ENCODE measurements at regions not wholly inside any gene's neighbourhood (a gene's known extent, or its start where the extent isn't known, plus 50 kb on each side); places are given as distances from the start of the nearest gene placed in this dataset.

- Histone ChIP-seq H3K36me3 (ENCODE audit: control insufficient read depth in 1 of 2, insufficient read depth in 2 of 2, low read length in 2 of 2) (no peaks in the 10 kb centered on the region), H3K9ac (ENCODE audit: low read length) (no peak overlapping the region), H3K27ac (ENCODE audit: low read depth, low read length) (no peak overlapping the region), H3K27me3 (ENCODE audit: insufficient read depth, low read length) (no peaks in the 10 kb centered on the region), H3K4me1 (ENCODE audit: control insufficient read depth in 1 of 2, insufficient read depth in 2 of 2, low read length in 2 of 2) (no peaks in the 10 kb centered on the region), H4K20me1 (ENCODE audit: insufficient read depth) (no peaks in the 10 kb centered on the region), H3K79me2 (ENCODE audit: insufficient read depth, low read length) (no peaks in the 10 kb centered on the region), H3K4me3 (replicated peaks in 1 of 2; ENCODE audit: low read depth in 1 of 2, low read length in 2 of 2) (no peak overlapping the region), H3K4me2 (ENCODE audit: low read length) (no peak overlapping the region), H2AFZ (ENCODE audit: low read depth, low read length, poor library complexity, severe bottlenecking) (no peak overlapping the region), H3K9me2 (ENCODE audit: insufficient read depth) (no peaks in the 10 kb centered on the region), H3K9me3 (ENCODE audit: control insufficient read depth in 1 of 2, insufficient read depth in 1 of 2, low read depth in 1 of 2, low read length in 2 of 2) (no peaks in the 10 kb centered on the region)
- intact Hi-C loops (cut with micrococcal nuclease) = no loop called here
- CTCF ChIA-PET = no interaction called here
- TF ChIP-seq FOSL1 (IDR thresholded peaks at IDR 0.05; ENCODE audit: low read depth) (no peak), SIN3A (IDR thresholded peaks at IDR 0.05; ENCODE audit: low read depth) (no peak), EZH2 (IDR thresholded peaks at IDR 0.05) (no peak), CBX3 (IDR thresholded peaks at IDR 0.05; ENCODE audit: low read depth) (no peak), ATF3 (IDR thresholded peaks at IDR 0.05) (no peak), SRF (IDR thresholded peaks at IDR 0.05; ENCODE audit: low read depth) (no peak), EZH2phosphoT487 (IDR thresholded peaks at IDR 0.05; ENCODE audit: borderline replicate concordance) (no peak), SP1 (IDR thresholded peaks at IDR 0.05; ENCODE audit: low read depth) (no peak), CTCF (IDR thresholded peaks at IDR 0.05 in 2 of 3, conservative IDR thresholded peaks at IDR 0.05 in 1 of 3; ENCODE audit: borderline replicate concordance in 1 of 3, insufficient read depth in 1 of 3, low read depth in 2 of 3, low read length in 2 of 3) (no peak), JUND (IDR thresholded peaks at IDR 0.05) (no peak), YY1 (IDR thresholded peaks at IDR 0.05; ENCODE audit: extremely low read depth, insufficient replicate concordance, low read depth, low read length) (no peak), ELF1 (IDR thresholded peaks at IDR 0.05; ENCODE audit: borderline replicate concordance, low read depth) (no peak), POLR2A (IDR thresholded peaks at IDR 0.05; ENCODE audit: borderline replicate concordance, extremely low read depth, insufficient read depth, insufficient read length) (no peak), POLR2AphosphoS5 (IDR thresholded peaks at IDR 0.05; ENCODE audit: low read depth, low read length) (no peak)
- TF ChIP-seq, protein P1, sequence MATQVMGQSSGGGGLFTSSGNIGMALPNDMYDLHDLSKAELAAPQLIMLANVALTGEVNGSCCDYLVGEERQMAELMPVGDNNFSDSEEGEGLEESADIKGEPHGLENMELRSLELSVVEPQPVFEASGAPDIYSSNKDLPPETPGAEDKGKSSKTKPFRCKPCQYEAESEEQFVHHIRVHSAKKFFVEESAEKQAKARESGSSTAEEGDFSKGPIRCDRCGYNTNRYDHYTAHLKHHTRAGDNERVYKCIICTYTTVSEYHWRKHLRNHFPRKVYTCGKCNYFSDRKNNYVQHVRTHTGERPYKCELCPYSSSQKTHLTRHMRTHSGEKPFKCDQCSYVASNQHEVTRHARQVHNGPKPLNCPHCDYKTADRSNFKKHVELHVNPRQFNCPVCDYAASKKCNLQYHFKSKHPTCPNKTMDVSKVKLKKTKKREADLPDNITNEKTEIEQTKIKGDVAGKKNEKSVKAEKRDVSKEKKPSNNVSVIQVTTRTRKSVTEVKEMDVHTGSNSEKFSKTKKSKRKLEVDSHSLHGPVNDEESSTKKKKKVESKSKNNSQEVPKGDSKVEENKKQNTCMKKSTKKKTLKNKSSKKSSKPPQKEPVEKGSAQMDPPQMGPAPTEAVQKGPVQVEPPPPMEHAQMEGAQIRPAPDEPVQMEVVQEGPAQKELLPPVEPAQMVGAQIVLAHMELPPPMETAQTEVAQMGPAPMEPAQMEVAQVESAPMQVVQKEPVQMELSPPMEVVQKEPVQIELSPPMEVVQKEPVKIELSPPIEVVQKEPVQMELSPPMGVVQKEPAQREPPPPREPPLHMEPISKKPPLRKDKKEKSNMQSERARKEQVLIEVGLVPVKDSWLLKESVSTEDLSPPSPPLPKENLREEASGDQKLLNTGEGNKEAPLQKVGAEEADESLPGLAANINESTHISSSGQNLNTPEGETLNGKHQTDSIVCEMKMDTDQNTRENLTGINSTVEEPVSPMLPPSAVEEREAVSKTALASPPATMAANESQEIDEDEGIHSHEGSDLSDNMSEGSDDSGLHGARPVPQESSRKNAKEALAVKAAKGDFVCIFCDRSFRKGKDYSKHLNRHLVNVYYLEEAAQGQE (IDR thresholded peaks at IDR 0.05; ENCODE audit: low read depth) = no peak
- DNase-seq (ENCODE audit: low read depth, low spot score) = no peak
- POLR2A ChIA-PET = no interaction called here
- ATAC-seq = no peak
- RAD21 ChIA-PET (ENCODE audit: low non-redundant PET in 1 of 2, low total read pairs in 2 of 2, uncharacterized antibody in 2 of 2, unreplicated experiment in 2 of 2) = no interaction called here
- BruUV-seq (replicated peaks) = no TSS peak
Measured at GRCh38 chr9:126033956-126034355, 286.8 kb downstream of the PBX3 start.

All from HCT116 (cell line).